Hypothalamus (tissue), 51 donors: ENCODE measurements at regions not wholly inside any gene's neighbourhood (a gene's known extent, or its start where the extent isn't known, plus 50 kb on each side); places are given as distances from the start of the nearest gene placed in this dataset.
A peak's percentile ranks its signal among the peaks of the same experiment; 100 is the strongest.
"Not testable (repeated sequence)": the region's sequence is repeated elsewhere in the genome, so short reads cannot be mapped to it uniquely, and the experiment has no call there.

Source experiments
- DNase-seq, 51 donors: peaks; one replicate each; lab custom pipeline; 2025; lab: John Stamatoyannopoulos, UW

DNA sequence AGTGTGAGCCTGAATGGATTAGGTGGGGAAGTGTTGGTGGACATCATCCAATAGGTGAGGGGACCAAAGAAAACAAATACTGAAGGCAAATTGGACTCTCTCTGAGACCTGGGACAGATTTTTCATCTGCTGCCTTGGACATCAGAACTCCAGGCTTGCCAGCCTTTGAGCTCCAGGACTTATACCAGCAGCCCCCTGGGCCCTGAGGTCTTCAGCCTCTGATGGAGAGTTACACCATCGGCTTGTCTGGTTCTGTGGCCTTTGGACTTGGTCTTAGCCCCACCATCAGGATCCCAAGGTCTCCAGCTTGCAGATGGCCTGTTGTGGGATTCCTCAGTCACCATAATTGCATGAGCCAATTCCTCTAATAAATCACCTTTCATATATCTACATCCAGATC, 80.8 kb upstream of the SLC8A3 start:
- DNase-seq, result no peak

DNA sequence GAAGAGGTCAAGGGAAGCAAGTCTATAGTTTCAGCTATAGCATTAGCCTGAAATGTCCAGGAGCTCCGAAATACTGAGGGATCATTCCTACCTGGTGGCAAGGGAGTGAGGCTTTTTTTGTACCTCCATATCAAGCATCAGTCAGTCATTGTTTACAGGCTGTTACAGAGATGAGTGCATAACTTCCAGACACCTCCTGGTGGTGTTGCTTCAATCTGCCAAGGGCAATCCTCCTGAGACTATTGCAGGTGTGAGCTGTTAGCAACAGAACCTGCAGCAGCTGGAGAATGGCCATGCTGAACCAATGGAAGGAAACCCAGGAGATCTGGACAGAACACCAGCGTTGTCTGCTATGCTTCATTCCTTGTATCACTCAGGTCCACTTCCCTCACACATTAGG, 80.0 kb upstream of the SLC8A3 start:
- no peak for DNase-seq

DNA sequence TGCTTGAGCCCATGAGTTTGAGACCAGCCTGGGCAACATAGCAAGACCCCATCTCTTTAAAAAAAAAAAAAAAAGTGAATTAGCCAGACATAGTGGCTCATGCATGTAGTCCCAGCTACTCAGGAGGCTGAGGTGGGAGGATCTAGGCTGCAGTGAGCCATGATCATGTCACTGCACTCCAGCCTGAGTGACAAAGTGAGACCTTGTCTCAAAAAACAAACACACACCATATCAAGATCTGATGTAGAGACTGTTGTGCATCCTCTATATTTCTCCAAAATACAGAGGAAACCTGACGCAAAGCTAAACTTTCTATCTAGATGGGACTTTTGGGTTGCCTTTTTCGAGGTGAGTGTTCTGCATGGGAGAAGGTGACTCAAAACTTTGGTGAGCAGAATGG, 77.4 kb upstream of the SLC8A3 start:
- DNase-seq, result no peak

DNA sequence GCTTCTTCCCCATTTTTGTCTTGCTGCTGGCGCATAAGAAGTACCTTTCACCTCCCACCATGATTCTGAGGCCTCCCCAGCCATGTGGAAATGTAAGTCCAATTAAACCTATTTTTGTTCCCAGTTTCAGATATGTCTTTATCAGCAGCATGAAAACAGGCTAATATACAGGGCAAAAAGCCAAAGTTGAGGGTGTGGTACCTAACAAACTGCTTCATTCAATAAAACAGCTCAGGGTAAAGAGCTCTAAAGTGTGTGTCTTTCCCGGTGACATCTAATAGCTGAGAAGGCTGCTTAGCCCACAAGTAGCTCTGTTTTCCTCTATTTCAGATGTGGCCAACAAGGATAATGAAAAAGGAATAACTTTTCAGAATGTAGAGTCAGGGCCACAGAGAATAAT, 76.7 kb upstream of the SLC8A3 start:
- DNase-seq, result no peak

DNA sequence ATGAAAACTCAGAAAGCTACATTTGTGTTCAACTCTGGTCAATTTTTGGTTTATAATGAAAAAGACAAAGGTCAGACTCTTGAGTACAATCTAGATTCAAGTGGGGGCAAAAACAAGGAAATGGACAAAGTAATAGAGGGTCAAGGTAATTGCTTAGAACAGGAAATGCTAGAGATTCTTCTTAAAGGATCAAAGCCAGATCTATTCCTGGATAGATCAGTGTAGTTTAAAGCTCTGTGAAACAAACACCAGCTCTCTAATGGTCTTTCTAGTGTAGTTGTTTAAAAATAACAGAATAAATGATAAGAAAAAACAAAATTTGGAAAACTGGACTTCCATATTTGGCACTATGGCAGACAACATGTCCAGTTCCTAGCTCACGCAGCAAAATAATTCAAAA, 70.7 kb upstream of the SLC8A3 start:
- no peak for DNase-seq

DNA sequence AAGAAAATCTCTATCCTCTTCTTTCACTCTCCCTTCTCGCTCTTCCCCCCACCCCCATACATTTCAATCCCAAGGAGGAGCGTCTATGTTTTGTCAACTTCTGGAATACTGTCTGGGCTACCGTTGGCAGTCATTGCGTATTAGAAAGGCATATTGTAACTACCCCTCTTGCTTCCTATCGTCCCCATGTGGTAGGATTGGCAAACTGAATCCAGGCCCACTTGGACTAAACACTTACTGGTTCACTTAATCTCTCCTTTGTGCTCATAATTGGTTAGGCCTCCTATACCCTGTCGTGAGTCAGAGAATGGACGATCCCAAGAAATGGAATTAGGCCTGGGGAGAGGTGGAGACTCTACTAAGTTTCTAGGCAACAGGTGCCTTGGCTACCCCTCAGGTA, 68.8 kb upstream of the SLC8A3 start:
- no peak for DNase-seq

DNA sequence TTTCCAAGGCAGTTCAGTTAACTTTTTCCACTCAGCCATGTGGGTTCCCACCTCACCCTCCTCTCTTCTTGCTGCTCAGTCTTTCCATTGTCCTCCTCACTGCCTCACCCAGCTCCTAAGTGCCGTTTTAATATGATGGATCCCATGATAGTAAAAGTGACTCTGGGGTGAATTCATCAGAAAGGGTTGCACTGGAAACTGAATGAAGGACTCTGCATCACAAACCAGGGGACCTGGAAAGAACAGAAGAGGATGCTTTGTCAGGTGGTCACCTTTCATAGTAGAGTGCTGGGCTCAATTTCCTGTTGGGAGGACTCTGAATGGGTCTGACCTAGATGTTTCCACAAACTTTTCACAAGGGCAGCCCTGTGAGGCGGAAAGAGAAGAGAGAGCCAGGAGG, 67.8 kb upstream of the SLC8A3 start:
- no peak for DNase-seq

DNA sequence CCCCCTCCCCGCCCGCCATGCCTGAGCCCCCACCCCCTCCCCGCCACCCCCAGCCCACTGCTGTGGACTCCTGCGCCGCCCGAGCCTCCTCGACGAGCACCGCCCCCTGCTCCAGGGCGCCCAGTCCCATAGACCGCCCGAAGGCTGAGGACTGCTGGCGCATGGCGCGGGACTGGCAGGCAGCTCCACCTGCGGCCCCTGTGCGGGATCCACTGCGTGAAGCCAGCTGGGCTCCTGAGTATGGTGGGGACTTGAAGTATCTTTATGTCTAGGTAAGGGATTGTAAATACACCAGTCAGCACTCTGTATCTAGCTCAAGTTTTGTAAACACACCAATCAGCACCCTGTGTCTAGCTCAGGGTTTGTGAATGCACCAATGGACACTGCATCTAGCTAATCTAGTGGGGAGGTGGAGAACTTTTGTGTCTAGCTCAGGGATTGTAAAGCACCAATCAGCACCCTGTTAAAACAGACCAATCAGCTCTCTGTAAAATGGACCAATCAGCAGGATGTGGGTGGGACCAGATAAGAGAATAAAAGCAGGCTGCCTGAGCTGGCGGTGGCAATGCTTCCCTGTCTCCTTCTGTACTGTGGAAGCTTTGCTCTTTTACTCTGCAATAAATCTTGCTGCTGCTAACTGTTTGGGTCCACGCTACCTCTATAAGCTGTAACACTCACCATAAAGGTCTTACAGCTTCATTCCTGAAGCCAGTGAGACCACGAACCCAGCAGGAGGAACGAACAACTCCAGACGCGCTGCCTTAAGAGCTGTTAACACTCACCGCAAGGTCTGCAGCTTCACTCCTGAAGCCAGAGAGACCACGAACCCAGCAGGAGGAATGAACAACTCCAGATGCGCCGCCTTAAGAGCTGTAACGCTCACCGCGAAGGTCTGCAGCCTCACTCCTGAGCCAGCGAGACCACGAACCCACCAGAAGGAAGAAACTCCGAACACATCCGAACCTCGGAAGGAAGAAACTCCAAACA, 66.6 kb upstream of the SLC8A3 start:
- not testable (repeated sequence) for DNase-seq

DNA sequence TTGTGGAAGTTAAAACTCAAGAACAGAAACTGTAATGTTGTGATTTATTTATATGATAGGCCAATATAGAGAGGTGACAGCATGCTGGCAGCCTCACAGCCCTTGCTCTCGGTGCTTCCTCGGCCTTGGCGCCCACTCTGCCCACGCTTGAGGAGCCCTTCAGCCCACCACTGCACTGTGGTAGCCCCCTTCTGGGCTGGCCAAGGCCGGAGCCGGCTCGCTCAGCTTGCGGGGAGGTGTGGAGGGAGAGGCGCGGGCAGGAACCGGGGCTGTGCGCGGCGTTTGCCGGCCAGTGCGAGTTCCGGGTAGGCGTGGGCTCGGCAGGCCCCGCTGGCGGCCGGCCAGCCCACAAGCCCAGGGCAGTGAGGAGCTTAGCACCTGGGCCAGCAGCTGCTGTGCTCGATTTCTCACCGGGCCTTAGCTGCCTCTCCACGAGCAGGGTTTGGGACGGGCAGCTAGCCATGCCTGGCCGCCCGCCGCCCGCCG, 65.8 kb upstream of the SLC8A3 start:
- DNase-seq, result peak in 7 of 51 donors; percentile 1 to 12 (median 3)

DNA sequence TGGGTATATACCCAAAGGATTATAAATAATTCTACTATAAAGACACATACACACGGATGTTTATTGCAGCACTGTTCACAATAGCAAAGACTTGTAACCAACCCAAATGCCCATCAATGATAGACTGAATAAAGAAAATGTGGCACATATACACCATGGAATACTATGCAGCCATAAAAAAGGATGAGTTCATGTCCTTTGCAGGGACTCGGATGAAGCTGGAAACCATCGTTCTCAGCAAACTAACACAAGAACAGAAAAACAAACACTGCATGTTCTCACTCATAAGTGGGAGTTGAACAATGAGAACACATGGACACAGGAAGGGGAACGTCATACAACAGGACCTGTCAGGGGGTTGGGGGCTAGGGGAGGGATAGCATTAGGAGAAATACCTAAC, 64.8 kb upstream of the SLC8A3 start:
- not testable (repeated sequence) for DNase-seq

DNA sequence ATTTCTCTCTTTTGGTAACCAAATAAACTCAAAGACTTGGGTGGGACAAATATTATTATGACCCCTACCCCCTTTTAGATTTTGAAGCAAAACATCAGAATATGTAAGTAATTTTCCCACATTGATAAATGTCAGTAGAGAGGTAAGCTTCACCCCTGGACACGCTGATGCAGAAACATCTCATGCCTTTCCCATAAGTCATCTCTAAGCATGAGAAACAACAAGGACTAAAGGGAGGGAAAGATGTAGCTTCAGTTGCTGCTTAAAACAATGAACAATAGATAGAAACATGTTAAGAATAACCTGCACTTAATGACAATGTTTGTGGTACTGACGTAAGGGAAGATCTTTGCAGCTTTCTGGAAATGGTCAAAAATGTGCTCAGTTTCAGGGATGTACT, 56.3 kb upstream of the SLC8A3 start:
- no peak for DNase-seq

DNA sequence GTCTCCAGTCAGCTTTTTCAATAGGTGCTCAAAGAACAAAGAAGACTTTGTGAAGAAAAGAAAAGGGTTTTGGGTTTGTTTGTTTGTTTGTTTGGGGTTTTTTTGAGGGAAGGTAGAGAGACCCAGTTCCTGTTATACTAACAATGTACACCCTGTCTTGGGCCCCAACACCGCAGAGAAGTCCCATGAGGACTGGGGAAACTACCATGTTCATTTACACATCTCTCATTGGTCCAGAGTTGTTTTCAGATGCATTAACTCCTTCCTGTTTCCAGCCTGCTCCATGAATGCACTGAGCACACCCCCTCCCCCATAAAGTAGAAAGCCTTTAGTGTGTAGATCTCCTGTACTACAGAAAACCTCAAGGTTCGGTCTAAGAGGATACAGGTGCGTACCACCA, 51.1 kb upstream of the SLC8A3 start:
- DNase-seq, result no peak

DNA sequence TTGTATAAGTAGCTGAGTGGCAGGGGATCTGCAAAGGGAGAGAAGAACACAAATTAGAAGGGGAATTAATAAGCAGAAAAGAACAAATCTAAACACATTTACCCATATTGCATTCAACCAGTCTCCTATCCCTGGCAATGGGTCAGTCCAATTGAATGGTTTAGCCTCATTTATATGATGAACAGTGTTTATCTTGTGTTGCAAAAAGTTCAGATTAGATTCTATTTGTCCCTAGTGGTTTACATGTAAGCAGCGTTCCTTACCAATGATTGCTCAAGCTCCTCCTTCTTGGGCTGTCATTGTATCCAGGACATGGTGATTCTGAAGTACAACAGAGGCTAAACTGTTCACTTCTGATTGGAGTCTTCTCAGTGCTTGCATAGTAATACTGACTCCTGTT, 49.9 kb upstream of the SLC8A3 start:
- not testable (repeated sequence) for DNase-seq
